HG02798 (cell line): ENCODE measurements at regions not wholly inside any gene's neighbourhood (a gene's known extent, or its start where the extent isn't known, plus 50 kb on each side); places are given as distances from the start of the nearest gene placed in this dataset.
"Not testable (repeated sequence)": the region's sequence is repeated elsewhere in the genome, so short reads cannot be mapped to it uniquely, and the experiment has no call there.

Source experiments
- ATAC-seq: cut with Tn5 transposase; IDR thresholded peaks from one replicate; pipeline ENCODE4 v1.9.1; 2021; ENCODE audit warnings: mild to moderate bottlenecking; ENCODE audit not compliant: unreplicated experiment, poor library complexity

DNA sequence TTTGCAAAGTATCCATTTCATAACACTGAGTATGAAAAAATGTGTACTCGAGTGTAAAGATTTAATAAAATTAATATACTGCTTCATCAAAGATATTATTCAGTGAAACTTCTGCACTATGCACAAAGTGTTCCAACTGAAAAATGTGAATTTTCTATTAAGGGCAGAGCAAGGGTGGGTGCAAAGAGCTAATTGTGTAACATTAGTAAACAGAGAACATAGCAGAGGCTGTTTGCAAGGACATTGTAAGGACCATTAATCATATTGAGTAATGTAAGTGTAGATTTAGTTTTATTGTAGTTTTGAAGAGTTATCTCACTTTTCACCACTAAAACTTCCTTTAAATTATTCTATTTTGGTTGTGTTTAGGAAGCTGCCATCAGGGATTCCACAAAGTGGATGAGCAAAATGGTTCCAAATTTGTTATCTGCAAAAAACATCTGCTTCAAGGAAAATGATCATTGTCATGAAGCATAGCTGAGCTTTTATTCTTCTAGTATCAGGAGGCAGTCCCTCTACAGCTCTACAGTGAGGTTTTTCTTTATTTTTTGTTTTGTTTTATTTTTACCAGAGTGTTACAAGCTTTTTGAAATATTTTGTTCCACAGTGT is 1375.4 kb downstream of the SLITRK1 start:
- no peak for ATAC-seq

DNA sequence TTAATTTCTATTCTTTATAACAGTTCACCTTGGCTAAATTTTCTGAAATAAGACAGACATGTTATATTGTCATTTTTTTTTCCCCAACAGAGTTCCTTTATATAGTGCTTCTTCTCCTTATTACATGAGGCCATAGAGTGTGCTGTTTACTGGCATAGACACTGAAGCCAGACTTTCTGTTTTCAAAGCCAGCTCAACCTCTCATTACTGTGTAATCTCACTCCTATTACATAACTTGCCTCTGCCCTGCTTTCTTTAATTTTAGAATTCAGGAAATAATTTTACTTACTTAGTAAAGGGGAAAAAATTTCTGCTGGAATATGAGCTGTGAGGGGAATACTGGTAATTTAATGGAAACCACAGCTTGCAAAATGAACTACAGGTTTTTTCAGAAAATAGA is 1380.4 kb downstream of the SLITRK1 start:
- ATAC-seq = no peak

DNA sequence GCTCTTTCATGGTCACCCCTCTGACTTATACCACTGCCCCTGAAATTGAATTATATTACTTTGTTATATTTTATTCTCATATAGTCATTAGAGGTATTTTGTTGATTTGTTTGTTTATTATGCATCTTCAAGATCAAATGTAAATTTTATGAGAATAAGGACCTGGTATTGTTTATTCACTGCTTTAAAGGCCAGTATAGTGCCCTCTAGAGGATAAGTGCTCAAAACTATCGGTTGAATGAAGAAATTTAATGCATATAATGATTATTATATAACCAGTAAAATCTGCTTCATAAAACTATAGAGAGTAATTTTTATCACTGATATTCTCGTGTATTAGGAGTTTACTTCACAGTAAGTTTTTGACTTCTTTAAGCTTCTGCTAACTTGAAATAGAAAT is 1401.9 kb downstream of the SLITRK1 start:
- ATAC-seq = no peak

- ATAC-seq = no peak
These were observed 1404.8 kb downstream of the SLITRK1 start for GRCh38 chr13:82477436-82477835.

DNA sequence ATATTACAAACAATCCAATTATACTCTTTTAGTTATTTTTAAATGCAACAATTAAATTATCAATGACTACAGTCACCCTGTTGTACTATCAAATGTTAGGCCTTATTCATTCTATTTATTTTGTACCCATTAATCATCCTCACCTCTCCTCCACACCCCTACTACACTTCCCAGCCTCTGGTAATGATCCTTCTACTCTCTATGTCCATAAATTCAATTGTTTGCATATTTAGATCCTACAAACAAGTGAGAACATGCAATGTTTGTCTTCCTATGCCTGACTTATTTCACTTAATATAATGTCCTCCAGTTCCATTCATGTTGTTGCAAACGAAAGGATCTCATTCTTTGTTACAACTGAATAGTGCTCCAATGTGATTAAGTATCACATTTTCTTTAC is 1414.6 kb downstream of the SLITRK1 start:
- no peak for ATAC-seq

- ATAC-seq = not testable (repeated sequence)
These were observed 1422.7 kb downstream of the SLITRK1 start for GRCh38 chr13:82459575-82459974.

GRCh38 chr13:82458169-82458568 is 1424.1 kb downstream of the SLITRK1 start:
- no peak for ATAC-seq

- not testable (repeated sequence) for ATAC-seq
These were observed 1424.7 kb downstream of the SLITRK1 start for GRCh38 chr13:82457548-82457947.

DNA sequence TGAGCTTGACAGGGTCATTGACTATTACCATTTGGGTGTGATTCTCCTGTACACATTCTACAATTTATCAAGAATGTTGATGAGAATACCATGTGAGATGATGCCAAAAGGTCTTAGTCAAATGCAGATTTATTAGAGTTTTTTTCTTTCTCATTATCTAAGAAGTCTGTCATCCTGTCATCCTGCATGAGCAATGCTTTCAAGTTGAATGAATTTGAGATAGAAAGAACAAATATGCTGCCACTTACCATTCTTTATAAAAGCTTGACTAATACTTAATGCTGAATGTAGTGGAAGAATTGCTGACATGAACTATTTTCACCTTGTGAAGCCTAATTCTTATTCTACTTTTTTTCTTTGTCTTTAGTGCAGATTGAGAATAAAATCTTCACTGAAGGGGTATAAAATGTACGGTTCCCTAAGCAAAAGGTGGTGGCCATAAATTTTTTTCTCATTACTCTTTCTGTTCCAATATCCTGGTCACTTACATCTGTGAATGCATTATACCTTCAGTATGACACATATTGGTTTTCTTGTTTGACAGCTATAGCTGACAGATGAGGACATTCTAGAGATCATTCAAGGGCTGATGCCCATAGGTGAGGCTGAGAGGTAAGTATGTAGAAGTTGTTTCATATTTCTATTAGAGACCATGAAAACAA is 1434.7 kb downstream of the SLITRK1 start:
- ATAC-seq = no peak

DNA sequence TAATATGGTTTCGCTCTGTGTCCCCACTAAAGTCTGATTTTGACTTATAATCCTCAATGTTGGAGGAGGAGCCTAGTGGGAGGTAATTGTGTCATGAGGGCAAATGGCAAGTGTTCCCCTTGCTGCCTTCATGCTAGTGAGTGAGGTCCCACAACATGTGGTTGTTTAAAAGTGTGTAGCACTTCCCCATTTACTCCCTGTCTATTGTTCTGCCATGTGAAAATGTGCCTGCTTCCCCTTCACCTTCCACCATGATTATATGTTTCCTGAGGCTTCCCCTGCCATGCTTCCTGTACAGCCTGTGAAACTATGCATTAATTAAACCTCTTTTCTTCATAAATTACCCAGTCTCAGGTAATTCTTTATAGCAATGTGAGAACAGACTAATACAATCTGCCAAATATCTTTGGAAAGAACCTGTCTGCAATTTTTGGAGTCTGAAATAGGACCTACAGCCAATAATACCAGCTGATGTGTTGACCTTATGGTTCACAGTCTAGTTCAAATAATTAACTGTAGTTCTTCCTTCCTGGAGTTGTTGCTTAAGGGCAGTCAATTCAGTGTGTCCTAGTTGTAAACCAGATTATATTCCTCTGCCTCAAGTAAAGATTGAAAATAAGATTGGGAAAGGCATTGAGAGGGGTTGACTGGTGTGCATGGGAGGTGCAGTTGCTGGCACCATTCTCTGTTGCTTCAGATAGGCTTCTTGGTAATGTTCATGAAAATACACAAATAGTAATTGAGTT is 1442.9 kb downstream of the SLITRK1 start:
- no peak for ATAC-seq

DNA sequence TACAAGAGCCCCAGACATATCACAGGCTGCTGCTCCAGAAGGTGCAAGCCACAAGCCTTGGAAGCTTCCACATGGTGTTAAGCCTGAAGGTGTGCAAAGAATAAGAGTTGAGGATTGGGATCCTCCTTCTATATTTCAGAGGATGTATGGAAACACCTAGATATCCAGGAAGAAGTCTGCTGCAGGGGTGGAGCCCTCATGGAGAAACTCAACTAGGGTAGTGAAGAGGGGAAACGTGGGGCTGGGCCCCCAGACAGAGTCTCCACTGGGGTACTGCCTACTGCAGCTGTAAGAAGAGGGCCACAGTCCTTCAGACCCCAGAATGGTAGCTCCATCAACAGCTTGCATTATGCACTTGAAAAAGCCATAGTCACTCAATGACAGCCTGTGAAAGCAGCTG is 1444.0 kb downstream of the SLITRK1 start:
- ATAC-seq = no peak

DNA sequence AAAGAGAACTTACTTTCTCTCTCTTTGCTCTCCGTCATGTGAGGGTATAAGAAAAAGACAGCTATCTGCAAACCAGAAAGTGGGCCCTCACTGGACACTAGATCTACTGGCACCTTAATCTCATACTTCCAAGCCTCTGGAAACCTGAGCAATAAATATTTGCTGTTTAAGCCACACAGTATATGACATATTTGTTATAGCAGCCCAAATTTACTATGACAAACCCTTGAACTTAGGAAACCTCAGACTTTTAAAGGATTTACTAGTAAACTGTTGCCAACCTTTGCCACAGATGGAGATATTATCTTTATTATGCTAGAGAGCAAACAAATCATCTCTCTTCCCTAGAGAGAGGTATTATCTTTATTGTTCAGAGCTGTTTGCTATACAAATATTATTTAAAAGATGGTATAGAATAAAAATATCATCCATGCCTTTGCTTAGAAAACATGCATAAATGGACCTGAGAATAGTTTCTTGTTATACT is 1446.1 kb downstream of the SLITRK1 start:
- no peak for ATAC-seq

- no peak for ATAC-seq
These were observed 1449.3 kb downstream of the SLITRK1 start for GRCh38 chr13:82432949-82433348.

DNA sequence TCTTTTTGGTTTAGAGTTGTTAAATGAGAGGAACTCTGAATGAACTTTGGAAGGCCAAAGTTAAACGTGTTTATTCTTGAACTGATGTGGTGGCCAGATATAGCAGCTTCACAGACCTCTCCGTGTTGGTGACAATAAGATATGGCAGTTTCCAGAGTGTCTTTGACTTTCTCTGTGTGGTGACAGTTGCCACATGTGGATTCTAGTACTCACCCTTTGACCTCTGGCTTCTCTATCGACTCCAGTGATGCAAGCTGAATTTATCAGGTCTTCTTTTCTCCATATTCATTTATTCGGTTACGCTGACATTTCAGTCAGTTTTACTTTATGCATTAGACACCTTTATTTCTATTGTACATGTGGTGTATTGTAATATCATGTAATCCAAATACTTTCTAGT is 1469.5 kb downstream of the SLITRK1 start:
- ATAC-seq = no peak

DNA sequence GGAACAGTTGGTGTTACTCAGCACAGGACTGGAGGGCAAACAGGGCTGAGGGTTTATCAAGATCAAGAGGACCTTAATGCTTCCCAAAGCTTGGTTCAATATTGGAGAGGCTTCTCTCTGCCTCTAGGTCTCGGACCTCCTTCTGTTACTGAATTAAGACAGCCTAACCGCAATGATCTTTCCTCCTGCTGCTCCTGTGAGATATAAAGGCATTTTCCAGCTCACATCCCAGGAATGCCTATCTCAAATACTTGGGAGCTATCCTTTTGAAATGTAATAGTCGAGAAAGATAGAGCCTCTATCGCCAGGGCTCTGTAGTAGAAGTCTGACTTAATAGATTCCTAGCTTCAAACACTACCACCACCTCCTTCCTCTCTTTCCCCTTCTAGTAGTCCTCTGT is 1475.0 kb downstream of the SLITRK1 start:
- no peak for ATAC-seq

DNA sequence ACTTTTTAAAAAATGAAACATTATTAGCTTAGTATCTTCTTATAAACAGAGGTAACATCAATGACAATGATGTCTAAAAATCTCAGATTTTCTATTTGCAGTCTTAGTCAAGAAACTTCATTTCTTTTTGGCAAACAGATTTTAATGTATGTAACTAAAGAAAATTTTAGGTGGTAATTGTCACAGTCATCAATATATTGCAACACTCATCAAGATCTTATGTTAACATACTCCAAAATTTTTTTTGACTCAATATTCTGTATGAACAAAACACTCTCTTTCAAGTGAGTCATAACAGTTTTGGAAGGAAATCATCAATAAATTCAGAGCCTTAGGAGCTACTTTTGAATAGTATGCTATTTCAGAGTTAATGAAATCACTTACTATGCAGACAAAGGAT is 1507.6 kb downstream of the SLITRK1 start:
- ATAC-seq = no peak

- ATAC-seq = no peak
These were observed 1512.0 kb downstream of the SLITRK1 start for GRCh38 chr13:82370316-82370715.

DNA sequence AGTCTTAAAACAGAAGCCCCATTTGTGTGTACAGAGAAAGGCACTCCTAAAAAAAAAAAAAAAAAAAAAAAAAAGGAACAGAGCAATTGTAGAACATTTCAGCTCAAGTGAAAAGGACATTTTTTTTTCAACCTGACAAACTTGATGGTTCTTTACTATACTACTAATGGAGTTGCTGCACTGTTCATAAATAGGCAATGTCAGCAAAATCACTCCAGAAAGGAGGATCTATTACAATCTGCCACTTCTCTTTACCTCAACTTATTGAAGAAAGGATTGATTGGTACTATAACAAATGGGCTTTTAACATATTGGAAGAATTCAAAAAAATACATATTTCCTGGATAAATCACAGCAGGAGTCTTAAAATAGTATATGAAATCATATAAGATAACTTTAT is 1517.7 kb downstream of the SLITRK1 start:
- no peak for ATAC-seq

- no peak for ATAC-seq
These were observed 1524.0 kb downstream of the SLITRK1 start for GRCh38 chr13:82358284-82358683.

DNA sequence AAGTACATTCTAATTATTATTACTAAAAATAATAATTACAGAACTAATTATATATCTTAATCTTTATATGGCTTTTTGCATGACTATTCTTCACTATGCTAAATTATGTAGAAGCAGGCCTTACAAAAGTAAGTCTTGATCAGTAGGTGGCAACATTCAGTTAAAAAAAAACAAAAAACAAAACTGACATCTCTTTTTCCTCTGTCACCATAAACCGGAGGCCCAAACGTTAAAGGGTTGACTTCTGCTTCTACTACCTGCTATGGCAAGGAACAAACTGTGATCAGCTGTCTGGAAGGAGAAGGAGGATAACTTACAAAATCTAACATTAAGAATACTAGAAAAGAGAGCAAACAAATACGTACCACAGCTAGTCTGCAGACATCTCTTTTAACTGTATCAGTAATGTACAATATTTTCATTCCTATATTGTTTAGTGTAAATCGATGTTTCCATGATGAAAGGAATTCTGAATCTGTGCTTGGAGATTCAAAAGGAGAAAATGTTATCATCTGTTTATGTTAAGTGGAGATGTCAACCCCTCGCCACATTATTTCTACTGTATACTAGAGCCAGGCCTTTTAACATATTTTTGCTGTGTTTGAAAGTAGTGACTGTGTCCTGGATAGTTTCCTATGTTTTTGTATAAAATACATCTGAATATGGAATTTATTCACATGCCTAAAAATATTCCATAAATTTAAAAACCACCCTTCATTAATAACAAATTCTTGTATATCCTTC is 1525.4 kb downstream of the SLITRK1 start:
- ATAC-seq = no peak

GRCh38 chr13:82344867-82345266 is 1537.4 kb downstream of the SLITRK1 start:
- no peak for ATAC-seq
